Activated CD4-positive, alpha-beta T cell treated with anti-CD3 and anti-CD28 coated beads for 1 hour (primary cell): ENCODE measurements at regions not wholly inside any gene's neighbourhood (a gene's known extent, or its start where the extent isn't known, plus 50 kb on each side); places are given as distances from the start of the nearest gene placed in this dataset.
"Not testable (repeated sequence)": the region's sequence is repeated elsewhere in the genome, so short reads cannot be mapped to it uniquely, and the experiment has no call there.

Experiments
- DNase-seq: peaks from one replicate; pipeline ENCODE4 v3.0.0-alpha.2; 2020

- no peak for DNase-seq
Measured at GRCh38 chr1:181173761-181174447, 85.4 kb downstream of the IER5 start.

- DNase-seq: no peak
Measured at GRCh38 chr1:181174861-181175260, 86.4 kb downstream of the IER5 start.

GRCh38 chr1:181175356-181175910 is 86.9 kb downstream of the IER5 start:
- DNase-seq: no peak

GRCh38 chr1:181175955-181176354 is 87.5 kb downstream of the IER5 start:
- no peak for DNase-seq

- no peak for DNase-seq
Measured at GRCh38 chr1:181178241-181178879, 89.9 kb downstream of the IER5 start.

GRCh38 chr1:181179279-181179986 is 90.9 kb downstream of the IER5 start:
- no peak for DNase-seq

- no peak for DNase-seq
Measured at GRCh38 chr1:181179987-181180365, 91.5 kb downstream of the IER5 start.

- no peak for DNase-seq
Measured at GRCh38 chr1:181180407-181181031, 92.0 kb downstream of the IER5 start.

- no peak for DNase-seq
Measured at GRCh38 chr1:181181792-181182585, 93.5 kb downstream of the IER5 start.

GRCh38 chr1:181184621-181185020 is 96.1 kb downstream of the IER5 start:
- no peak for DNase-seq

GRCh38 chr1:181185461-181185860 is 97.0 kb downstream of the IER5 start:
- DNase-seq: no peak

GRCh38 chr1:181186133-181186532 is 97.6 kb downstream of the IER5 start:
- not testable (repeated sequence) for DNase-seq

- no peak for DNase-seq
Measured at GRCh38 chr1:181187337-181188126, 99.0 kb downstream of the IER5 start.

GRCh38 chr1:181189245-181189644 is 100.7 kb downstream of the IER5 start:
- no peak for DNase-seq

GRCh38 chr1:181189691-181190363 is 101.3 kb downstream of the IER5 start:
- peak; percentile 69 for DNase-seq

- no peak for DNase-seq
Measured at GRCh38 chr1:181190364-181191035, 102.0 kb downstream of the IER5 start.

- DNase-seq: no peak
Measured at GRCh38 chr1:181191494-181192040, 103.1 kb downstream of the IER5 start.

- no peak for DNase-seq
Measured at GRCh38 chr1:181192316-181192715, 103.8 kb downstream of the IER5 start.

GRCh38 chr1:181202986-181203555 is 114.6 kb downstream of the IER5 start:
- DNase-seq: no peak

- no peak for DNase-seq
Measured at GRCh38 chr1:181204530-181204929, 116.0 kb downstream of the IER5 start.
